Activated CD8-positive, alpha-beta T cell treated with anti-CD3 and anti-CD28 coated beads for 36 hours (primary cell): ENCODE measurements at regions not wholly inside any gene's neighbourhood (a gene's known extent, or its start where the extent isn't known, plus 50 kb on each side); places are given as distances from the start of the nearest gene placed in this dataset.

Source experiments
- ATAC-seq: fragments of 200-7000 bp; cut with Tn5 transposase; one replicate; pipeline ENCODE4 v1.10.0; 2021; ENCODE audit warnings: mild to moderate bottlenecking, moderate library complexity
- CTCF ChIA-PET: fragments of 350-600 bp; sonication (Branson Sonifier 250); formaldehyde crosslinking; loops from one replicate; lab custom pipeline; 2021; ENCODE audit warnings: antibody characterized with exemption; lab: Charles Lee
- POLR2A ChIA-PET: fragments of 350-600 bp; sonication (Branson Sonifier 250); formaldehyde crosslinking; loops from one replicate; lab custom pipeline; 2021; ENCODE audit warnings: antibody characterized with exemption; lab: Charles Lee
- DNase-seq: peaks from one replicate; pipeline ENCODE4 v3.0.0-alpha.2; 2020
- H3K27ac Mint-ChIP-seq: one replicate; pipeline ENCODE4 v1.8.0; 2021; ENCODE audit warnings: mild to moderate bottlenecking, mixed read lengths
- H3K27me3 Mint-ChIP-seq: one replicate; pipeline ENCODE4 v1.8.0; 2021; ENCODE audit warnings: mixed read lengths
- H3K36me3 Mint-ChIP-seq: one replicate; pipeline ENCODE4 v1.8.0; 2021; ENCODE audit warnings: low read depth, mixed read lengths
- H3K4me1 Mint-ChIP-seq: one replicate; pipeline ENCODE4 v1.8.0; 2021; ENCODE audit warnings: low read depth, mixed read lengths
- H3K4me3 Mint-ChIP-seq: one replicate; pipeline ENCODE4 v1.8.0; 2021; ENCODE audit warnings: mild to moderate bottlenecking, moderate library complexity, mixed read lengths
- H3K9me3 Mint-ChIP-seq: one replicate; pipeline ENCODE4 v1.8.0; 2021; ENCODE audit warnings: mixed read lengths
- intact Hi-C: fragments of 100-400 bp; cut with micrococcal nuclease; formaldehyde crosslinking; loops from one replicate; pipeline ENCODE4 v1.10.0; 2022
- TF ChIP-seq, protein P1 (sequence below): fragments of 200-600 bp; IDR thresholded peaks from one replicate; pipeline ENCODE4 v1.8.0; 2022; ENCODE audit warnings: antibody characterized with exemption, mild to moderate bottlenecking

DNA sequence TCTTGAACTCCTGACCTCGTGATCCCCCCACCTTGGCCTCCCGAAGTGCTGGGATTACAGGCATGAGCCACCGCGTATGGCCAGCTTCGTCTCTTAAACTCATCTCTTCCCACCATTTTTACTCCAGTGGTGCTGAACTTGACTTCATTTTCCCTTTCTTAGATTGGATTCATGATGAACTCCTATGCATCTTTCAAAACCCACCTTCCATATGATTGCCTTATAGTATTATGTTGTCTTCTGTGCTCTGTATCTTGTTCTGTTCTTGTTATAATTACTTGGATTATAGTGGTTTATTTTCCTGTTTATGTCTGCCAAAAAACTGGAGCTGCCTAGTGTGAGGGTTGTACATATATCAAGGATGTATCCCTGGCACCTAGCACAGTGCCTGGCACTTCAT, 110.8 kb upstream of the GADD45A start:
- H3K27me3 Mint-ChIP-seq = no peaks in the 10 kb centered on the region
- H3K4me3 Mint-ChIP-seq = no peak overlapping the region
- CTCF ChIA-PET = interaction anchor here (0.6 to 2.0 kb wide), 4 partner anchors 12 to 193 kb away, joined by 3 to 14 read pairs (median 6); no protein-coding TSS in a partner anchor
- intact Hi-C loops = no loop called here
- TF ChIP-seq, protein P1, sequence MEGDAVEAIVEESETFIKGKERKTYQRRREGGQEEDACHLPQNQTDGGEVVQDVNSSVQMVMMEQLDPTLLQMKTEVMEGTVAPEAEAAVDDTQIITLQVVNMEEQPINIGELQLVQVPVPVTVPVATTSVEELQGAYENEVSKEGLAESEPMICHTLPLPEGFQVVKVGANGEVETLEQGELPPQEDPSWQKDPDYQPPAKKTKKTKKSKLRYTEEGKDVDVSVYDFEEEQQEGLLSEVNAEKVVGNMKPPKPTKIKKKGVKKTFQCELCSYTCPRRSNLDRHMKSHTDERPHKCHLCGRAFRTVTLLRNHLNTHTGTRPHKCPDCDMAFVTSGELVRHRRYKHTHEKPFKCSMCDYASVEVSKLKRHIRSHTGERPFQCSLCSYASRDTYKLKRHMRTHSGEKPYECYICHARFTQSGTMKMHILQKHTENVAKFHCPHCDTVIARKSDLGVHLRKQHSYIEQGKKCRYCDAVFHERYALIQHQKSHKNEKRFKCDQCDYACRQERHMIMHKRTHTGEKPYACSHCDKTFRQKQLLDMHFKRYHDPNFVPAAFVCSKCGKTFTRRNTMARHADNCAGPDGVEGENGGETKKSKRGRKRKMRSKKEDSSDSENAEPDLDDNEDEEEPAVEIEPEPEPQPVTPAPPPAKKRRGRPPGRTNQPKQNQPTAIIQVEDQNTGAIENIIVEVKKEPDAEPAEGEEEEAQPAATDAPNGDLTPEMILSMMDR = no peak
- H3K36me3 Mint-ChIP-seq = no peaks in the 10 kb centered on the region
- no peak for DNase-seq
- ATAC-seq = no peak
- H3K4me1 Mint-ChIP-seq = no peaks in the 10 kb centered on the region
- POLR2A ChIA-PET = no interaction called here
- H3K9me3 Mint-ChIP-seq = no peaks in the 10 kb centered on the region
- no peak overlapping the region for H3K27ac Mint-ChIP-seq

DNA sequence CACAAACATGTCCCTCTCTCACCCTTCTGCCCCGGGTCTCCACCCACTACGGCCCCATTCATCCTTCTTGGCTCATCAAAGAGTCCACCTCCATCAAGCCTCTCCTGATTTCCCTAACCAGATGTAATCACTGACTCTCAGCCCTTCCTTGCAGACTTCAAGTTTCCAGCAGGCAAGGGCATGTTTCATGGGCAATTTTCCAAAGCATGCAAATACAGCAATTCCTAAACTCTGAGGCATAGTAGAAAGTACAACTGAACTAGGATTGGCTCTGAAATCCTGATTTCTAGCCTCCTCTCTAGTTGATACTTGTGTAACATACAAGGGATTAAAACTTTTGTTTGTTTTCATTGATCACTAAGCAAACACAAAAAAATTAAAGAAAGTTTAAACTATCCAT, 109.1 kb upstream of the GADD45A start:
- H3K4me1 Mint-ChIP-seq = no peaks in the 10 kb centered on the region
- H3K4me3 Mint-ChIP-seq = no peak overlapping the region

DNA sequence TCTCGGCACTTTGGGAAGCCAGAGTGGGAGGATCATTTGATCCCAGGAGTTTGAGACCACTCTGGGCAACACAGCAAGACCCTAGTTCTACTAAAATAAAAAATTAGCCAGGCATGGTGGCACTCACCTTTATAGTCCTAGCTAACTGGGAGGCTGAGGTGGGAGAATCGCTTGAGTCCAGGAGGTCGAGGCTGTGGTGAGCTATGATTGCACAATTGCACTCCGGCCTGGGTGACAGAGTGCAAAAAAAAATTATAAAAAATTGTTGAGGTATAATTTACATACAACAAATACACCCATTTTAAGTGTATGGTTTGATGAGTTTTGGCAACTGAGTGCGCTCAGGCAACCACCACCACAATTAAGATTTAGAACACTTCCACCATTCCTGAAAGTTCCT, 108.5 kb upstream of the GADD45A start:
- Mint-ChIP-seq H3K36me3 (no peaks in the 10 kb centered on the region), H3K9me3 (no peaks in the 10 kb centered on the region), H3K4me1 (no peaks in the 10 kb centered on the region), H3K27me3 (no peaks in the 10 kb centered on the region), H3K4me3 (no peak overlapping the region), H3K27ac (no peak overlapping the region)
- CTCF ChIA-PET = no interaction called here
- ATAC-seq (no peak), DNase-seq (no peak)
- intact Hi-C loops = no loop called here
- POLR2A ChIA-PET = no interaction called here
- TF ChIP-seq, protein P1 = no peak

More for the DNA sequence above, 109.1 kb upstream of the GADD45A start:
- TF ChIP-seq, protein P1 = no peak
- ChIA-PET CTCF (no interaction called here), POLR2A (no interaction called here)
- intact Hi-C loops = no loop called here
- ATAC-seq = no peak
- DNase-seq = no peak
- no peaks in the 10 kb centered on the region for H3K9me3 Mint-ChIP-seq
- peak overlapping the region; percentile 14 for H3K27ac Mint-ChIP-seq
- no peaks in the 10 kb centered on the region for H3K36me3 Mint-ChIP-seq
- no peaks in the 10 kb centered on the region for H3K27me3 Mint-ChIP-seq

DNA sequence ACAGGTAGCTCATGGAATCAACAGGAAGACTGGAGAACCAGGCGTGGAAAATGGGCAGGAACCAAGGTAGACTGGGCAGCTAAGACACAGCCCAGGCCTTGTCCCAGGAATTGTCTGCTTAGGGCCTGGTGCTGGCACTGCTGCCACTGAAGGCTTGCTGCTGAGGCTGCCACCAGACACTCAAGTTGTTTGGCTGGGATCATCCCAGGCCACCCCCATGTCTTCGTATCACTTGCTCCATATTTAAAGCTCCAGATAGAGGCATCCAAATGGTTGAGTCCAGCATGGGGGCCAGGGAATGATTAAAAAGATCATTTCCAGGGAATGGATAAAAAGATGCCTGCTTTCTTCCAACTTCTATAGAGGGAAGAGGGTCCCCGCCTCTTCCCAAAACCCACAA, 107.4 kb upstream of the GADD45A start:
- no peak overlapping the region for H3K27ac Mint-ChIP-seq
- intact Hi-C loops = no loop called here
- no peak overlapping the region for H3K4me3 Mint-ChIP-seq
- POLR2A ChIA-PET = no interaction called here
- DNase-seq = no peak
- TF ChIP-seq, protein P1 = no peak
- no peaks in the 10 kb centered on the region for H3K9me3 Mint-ChIP-seq
- no peak for ATAC-seq
- H3K4me1 Mint-ChIP-seq = no peaks in the 10 kb centered on the region
- H3K36me3 Mint-ChIP-seq = no peaks in the 10 kb centered on the region
- CTCF ChIA-PET = interaction anchor here (0.9 to 1.8 kb wide), 2 partner anchors 16 to 183 kb away, joined by 3 to 8 read pairs; no protein-coding TSS in a partner anchor
- no peaks in the 10 kb centered on the region for H3K27me3 Mint-ChIP-seq

DNA sequence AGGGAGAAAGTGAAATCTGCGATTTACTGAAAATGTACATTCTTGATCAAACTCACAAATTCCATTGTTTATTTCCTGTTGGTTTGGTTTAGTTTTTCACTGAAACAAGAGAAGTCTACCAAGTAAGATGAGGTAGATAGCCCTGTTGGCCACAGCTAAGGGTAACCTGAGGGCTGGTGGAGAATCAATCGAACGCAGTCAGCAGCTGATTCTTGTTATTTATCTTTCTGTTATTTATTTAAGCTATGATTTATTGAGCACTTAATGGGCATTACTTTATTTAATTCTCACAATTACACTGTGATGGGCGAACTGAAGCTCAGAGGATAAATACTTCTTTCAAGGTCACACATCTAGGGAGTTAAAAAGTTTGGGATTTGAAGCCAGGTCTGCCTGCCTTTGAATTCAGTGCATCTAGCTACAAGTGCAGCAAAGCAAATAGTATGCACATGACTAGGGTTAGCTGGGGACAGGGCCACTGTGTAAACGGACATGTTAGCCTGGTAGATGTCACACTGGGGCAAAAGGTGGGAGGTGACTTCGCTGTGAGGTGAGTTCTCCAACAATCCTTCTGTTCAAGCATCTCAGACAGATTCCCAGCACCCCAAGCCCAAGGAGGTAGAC, 106.5 kb upstream of the GADD45A start:
- ChIA-PET POLR2A (interaction anchor here (0.7 kb wide), 1 partner anchor 17 kb away, joined by 3 read pairs; no protein-coding TSS in a partner anchor), CTCF (interaction anchor here (1.8 kb wide), 1 partner anchor 17 kb away, joined by 8 read pairs; no protein-coding TSS in a partner anchor)
- intact Hi-C loops = no loop called here
- no peaks in the 10 kb centered on the region for H3K9me3 Mint-ChIP-seq
- DNase-seq (no peak), ATAC-seq (no peak)
- H3K36me3 Mint-ChIP-seq = no peaks in the 10 kb centered on the region
- H3K27ac Mint-ChIP-seq = no peak overlapping the region
- H3K27me3 Mint-ChIP-seq = no peaks in the 10 kb centered on the region
- TF ChIP-seq, protein P1 = no peak
- H3K4me3 Mint-ChIP-seq = no peak overlapping the region
- no peaks in the 10 kb centered on the region for H3K4me1 Mint-ChIP-seq
